Epithelial cell of proximal tubule (primary cell): ENCODE measurements at regions not wholly inside any gene's neighbourhood (a gene's known extent, or its start where the extent isn't known, plus 50 kb on each side); places are given as distances from the start of the nearest gene placed in this dataset.

ENCODE experiments used
- DNase-seq: peaks from one replicate; pipeline ENCODE4 v3.0.0-alpha.2; 2011; ENCODE audit warnings: low read depth
- H3K4me3 ChIP-seq: 2 replicates; pipeline ENCODE4 v1.5.1; 2011; ENCODE audit warnings: low read depth, mild to moderate bottlenecking, low read length
- CTCF ChIP-seq: conservative IDR thresholded peaks from 2 replicates; pipeline ENCODE4 v1.5.1; 2012; ENCODE audit warnings: low read depth, mild to moderate bottlenecking, low read length

- no peak for DNase-seq
- H3K4me3 ChIP-seq = no peak overlapping the region
- no peak for TF ChIP-seq CTCF
These were observed 204.2 kb downstream of the ANKRD60 start for GRCh38 chr20:58024241-58024721.

DNA sequence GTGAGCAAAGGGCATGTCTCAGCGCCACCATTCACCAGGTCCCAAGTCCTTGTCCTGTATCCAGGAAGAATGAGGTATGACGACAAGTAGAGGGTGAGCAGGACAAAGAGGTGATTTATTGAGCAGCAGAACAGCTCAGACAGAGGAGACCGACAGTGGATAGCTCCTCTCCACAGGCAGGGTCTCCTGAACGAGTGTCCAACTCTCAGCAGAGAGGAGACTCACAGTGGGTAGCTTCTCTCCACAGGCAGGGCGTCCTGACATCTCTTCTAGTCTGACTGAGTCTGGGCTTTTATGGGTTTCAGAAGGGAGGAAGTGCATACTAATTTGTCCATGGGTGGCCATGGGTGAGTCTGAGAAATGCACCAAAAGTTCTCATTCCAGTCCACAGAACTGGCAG lies 204.7 kb downstream of the ANKRD60 start:
- DNase-seq = no peak
- TF ChIP-seq CTCF = no peak
- H3K4me3 ChIP-seq = no peak overlapping the region

- TF ChIP-seq CTCF = no peak
These were observed 205.1 kb downstream of the ANKRD60 start for GRCh38 chr20:58023346-58023745.

DNA sequence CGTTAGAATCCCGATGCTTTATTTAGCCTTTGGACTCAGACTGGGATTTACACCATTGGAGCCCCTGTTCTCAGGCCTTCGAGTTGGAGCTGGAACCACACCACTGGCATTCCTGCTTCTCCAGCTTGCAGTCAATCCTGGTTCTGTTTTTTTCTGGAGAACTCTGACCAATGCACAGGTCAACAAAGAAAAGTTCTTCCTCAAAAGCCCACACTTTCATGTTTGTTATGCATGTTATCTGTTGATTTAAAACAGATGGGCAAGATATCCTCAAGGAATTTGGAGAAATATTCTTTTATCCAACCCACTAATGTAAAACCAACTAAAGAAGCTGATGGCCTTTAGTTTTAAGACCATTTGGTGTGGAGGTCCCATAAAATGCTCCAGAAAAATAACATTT lies 205.7 kb downstream of the ANKRD60 start:
- no peak overlapping the region for H3K4me3 ChIP-seq
- TF ChIP-seq CTCF = no peak
- DNase-seq = no peak

More at GRCh38 chr20:58023346-58023745, 205.1 kb downstream of the ANKRD60 start:
- DNase-seq = no peak
- H3K4me3 ChIP-seq = no peak overlapping the region

DNA sequence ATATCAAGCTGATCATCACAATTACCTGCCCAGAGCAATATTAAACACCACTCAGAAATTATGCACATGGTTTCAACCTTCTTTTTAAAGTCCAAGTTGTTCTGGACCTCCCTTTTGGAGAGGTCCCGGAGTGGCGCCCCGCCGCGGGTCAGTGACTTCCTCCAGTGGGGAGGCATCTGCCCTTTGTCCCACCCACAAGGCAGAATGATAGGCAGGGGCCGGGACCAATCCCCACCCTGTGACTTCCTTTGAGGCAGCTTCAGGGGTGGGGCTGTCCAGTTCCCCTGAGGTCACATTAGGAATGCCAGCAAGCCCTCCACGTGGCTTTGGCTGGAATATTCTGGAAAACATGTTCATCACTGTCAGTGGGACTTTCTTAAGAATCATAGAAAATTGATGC lies 207.0 kb downstream of the ANKRD60 start:
- no peak for TF ChIP-seq CTCF
- no peak overlapping the region for H3K4me3 ChIP-seq
- DNase-seq = no peak

DNA sequence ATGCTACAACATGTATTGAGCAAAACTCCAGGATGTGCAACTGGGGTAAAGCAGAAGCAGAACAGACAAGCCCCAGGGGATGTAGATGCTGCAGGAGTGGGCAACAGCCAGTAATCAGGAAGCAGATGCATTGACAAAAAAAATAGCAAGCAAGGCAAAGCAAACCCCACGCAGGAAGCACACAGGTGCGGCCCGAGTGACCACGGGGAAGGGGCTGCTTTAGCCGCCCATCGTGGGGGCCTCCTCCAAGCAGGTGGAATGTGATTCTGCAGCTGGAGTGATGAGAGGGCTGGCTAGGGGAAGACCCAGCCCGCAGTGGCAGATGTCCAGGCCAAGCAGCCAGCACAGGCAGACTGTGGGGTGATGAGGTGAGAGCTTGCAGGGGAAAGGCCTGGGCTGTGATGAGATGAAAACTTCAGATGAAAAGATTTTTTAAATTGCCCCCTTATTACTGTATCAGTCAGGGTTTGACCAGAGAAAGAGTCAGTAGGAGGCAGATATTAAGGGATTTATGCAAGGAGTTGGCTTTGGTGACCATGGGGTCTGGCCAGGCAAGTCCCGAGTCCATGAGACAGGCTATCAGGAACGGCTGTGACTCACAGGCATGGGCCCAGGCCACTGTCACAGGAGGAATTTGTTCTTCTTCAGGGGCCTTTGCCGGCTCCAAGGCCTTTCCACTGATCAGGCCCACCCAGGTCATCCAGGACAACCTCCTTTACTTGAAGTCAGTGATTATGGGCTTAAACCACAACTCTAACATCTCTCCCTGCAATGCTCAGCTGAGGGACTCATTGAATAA lies 207.6 kb downstream of the ANKRD60 start:
- no peak for TF ChIP-seq CTCF
- DNase-seq = no peak
- no peak overlapping the region for H3K4me3 ChIP-seq
